Epithelial cell of esophagus (primary cell): ENCODE measurements at regions not wholly inside any gene's neighbourhood (a gene's known extent, or its start where the extent isn't known, plus 50 kb on each side); places are given as distances from the start of the nearest gene placed in this dataset.

Experiments
- DNase-seq: peaks from one replicate; pipeline ENCODE4 v3.0.0; 2010; ENCODE audit warnings: low read depth
- H3K4me3 ChIP-seq: 2 replicates; pipeline ENCODE4 v1.5.1; 2011; ENCODE audit warnings: mild to moderate bottlenecking, low read length, control low read depth
- TF ChIP-seq, protein P1 (sequence below): IDR thresholded peaks from 2 replicates; pipeline ENCODE4 v1.5.1; 2011; ENCODE audit warnings: low read depth, mild to moderate bottlenecking, low read length, control low read depth, inconsistent platforms; ENCODE audit not compliant: insufficient read depth; ENCODE audit errors: missing control alignments

DNA sequence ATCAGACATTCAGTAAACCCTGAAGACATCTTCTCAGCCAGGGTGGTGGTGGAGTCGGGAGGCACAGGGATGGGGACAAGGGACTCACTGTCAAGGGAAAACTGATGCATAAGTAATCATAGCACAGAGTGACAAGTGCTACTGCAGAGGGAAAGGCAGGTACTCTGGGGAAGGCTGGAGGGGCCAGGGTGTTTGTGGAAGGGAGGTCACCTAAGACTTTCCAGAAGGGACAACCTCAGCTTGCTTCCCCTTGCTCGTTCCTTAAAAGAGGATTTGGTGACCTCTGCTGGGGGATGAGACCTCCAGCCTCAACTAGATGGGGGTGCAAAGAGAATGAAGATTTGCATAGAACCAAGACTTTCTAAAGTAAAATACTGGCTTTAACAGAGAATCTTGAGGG, 99.5 kb downstream of the SLC4A3 start:
- TF ChIP-seq, protein P1, sequence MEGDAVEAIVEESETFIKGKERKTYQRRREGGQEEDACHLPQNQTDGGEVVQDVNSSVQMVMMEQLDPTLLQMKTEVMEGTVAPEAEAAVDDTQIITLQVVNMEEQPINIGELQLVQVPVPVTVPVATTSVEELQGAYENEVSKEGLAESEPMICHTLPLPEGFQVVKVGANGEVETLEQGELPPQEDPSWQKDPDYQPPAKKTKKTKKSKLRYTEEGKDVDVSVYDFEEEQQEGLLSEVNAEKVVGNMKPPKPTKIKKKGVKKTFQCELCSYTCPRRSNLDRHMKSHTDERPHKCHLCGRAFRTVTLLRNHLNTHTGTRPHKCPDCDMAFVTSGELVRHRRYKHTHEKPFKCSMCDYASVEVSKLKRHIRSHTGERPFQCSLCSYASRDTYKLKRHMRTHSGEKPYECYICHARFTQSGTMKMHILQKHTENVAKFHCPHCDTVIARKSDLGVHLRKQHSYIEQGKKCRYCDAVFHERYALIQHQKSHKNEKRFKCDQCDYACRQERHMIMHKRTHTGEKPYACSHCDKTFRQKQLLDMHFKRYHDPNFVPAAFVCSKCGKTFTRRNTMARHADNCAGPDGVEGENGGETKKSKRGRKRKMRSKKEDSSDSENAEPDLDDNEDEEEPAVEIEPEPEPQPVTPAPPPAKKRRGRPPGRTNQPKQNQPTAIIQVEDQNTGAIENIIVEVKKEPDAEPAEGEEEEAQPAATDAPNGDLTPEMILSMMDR, result no peak
- no peak for DNase-seq
- no peak overlapping the region for H3K4me3 ChIP-seq

DNA sequence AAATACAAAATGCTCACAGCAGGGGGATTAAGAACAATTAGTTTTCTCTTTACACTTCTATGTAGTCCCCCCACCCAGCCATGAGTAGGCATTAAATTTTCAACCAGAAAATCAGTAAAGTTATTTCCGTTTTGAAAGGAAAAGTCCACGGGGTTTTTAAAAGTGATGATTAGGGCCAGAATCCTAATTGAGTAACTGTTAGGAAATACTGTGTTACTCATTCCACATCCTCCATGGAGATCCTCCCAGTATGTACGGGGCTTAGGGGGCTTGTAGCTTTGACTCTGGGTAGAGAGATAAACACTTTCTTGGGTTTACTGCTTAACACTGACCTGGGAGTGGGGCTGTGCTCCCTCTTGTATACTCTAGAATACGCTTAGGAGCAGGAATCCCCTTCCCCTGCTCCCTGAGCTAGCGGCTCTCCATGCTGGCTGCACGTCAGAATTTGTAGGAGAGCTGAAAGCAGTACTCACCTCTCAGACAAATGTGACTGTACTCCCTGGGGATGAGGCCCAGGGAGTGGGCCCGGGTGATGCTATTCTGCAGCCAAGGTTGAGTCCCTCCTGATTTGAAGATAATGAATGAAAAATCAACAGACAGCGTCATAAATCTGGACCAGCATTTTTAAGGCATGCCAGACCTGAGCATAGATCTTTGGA, 100.5 kb downstream of the SLC4A3 start:
- DNase-seq, result no peak
- TF ChIP-seq, protein P1, result no peak
- H3K4me3 ChIP-seq, result no peak overlapping the region

DNA sequence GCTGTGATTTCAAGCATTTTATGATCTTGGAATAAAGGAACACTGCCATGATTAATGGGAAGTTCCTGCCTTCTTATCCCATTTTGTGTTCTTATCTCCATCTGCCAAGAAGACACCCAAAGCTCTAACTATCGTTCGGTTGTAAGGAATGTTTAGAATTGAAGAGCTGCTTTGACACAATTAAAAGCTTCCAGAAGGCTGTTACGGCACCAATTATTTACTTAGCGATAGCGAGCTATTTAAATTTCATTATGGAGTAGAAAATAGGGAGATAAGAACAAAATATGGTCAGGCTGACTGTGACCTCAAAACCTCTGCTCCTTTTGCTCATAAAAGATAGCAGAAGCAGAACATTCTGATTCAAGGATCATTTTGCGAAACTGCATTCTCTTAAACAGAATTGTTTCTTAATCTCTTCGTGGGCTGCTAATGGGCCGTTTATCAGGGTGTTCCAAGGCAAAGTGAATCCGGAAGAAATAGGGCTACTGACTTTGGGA, 101.6 kb downstream of the SLC4A3 start:
- H3K4me3 ChIP-seq, result no peak overlapping the region
- TF ChIP-seq, protein P1, result no peak
- no peak for DNase-seq

DNA sequence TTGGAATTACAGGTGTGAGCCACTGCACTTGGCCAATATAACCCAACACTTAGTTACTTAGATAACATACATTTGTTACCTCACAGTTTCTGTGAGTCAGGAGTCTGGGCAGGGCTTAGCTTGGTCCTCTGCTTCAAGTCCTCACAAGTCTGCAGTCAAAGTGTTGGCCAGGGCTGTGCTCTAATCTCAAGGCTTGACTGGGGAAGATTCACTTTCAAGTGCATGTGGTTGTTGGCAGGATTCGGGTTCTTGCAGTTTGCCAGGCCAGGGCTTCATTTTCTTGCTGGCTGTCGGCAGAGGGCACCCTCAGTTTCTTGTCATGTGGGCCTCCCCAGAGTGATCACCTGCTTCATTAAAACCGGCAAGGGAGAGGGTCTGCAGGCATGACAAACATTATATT, 103.7 kb downstream of the SLC4A3 start:
- DNase-seq, result peak; percentile 85
- TF ChIP-seq, protein P1, result no peak
- no peak overlapping the region for H3K4me3 ChIP-seq

DNA sequence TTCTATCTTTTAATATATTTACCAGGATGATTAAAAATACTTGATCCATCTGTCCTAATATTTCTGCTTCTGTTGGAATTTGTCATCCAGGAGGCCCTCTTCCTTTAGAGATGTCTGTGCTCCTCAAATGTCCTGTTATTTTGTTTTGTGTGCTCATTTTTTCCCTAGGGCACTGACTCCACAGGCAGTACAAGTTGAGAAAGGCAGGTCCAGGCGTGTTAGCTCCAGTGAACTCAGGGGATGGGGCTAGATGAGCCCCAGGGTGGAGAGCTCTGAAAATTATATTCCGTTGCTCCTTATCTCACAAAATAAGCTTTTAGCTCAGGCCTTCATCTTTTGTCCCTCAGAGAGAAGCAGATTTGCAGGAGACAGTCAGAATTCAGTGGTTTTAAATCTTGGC, 105.7 kb downstream of the SLC4A3 start:
- H3K4me3 ChIP-seq, result no peak overlapping the region
- peak; percentile 84 for DNase-seq
- TF ChIP-seq, protein P1, result no peak

DNA sequence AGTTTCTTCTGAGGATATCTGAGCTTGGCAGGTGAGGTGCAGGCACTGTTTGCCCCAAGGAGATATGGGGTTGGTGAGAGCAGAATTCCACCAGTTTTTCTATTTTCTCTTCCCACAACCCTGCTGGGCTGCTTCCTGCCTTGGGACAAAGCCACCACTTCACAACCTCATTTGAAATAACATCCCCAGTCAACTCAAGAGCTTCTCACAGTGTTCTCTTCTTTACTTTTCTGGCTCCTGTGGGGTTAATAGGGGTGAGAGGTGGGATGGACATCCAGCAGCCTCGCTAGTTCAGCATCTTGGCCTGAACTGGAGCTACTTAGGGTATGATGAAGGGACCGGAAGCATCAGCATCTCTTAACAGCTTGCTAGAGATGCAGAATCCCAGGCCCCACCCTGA, 106.3 kb downstream of the SLC4A3 start:
- DNase-seq, result no peak
- H3K4me3 ChIP-seq, result no peak overlapping the region
- TF ChIP-seq, protein P1, result no peak

DNA sequence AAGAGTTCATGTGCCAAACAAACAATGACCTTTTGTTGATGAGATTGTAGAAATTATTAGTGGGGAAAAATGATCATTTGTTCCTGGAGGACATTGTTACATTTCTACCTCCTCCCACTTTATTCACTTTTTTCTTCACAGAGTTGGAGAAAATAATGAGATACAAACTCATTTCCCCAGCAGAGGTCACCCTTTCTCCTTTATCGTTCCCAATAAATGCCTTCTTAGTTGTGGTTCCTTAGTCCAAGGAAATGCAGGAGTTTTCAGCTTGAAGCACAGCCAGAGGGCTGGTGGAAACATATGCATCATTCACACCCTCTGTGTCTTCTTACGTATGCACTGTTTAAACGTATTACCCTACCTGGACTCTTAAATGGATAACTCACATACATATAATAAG, 108.8 kb downstream of the SLC4A3 start:
- H3K4me3 ChIP-seq, result no peak overlapping the region
- TF ChIP-seq, protein P1, result peak; percentile 58
- DNase-seq, result peak; percentile 79
